Karpas-422 (cell line): ENCODE measurements at regions not wholly inside any gene's neighbourhood (a gene's known extent, or its start where the extent isn't known, plus 50 kb on each side); places are given as distances from the start of the nearest gene placed in this dataset.

Source experiments
- DNase-seq: peaks from one replicate; pipeline ENCODE4 v3.0.0-alpha.2; 2015
- H2AFZ ChIP-seq: fragments of 200-600 bp; sonication (generic); 2 replicates; pipeline ENCODE4 v1.6.1; 2014; ENCODE audit warnings: antibody characterized with exemption, low read length, mixed read lengths
- H3K27ac ChIP-seq: fragments of 200-600 bp; sonication (generic); 2 replicates; pipeline ENCODE4 v1.5.1; 2014; ENCODE audit warnings: mild to moderate bottlenecking, low read length, moderate library complexity
- H3K27me3 ChIP-seq: fragments of 200-600 bp; sonication (generic); 2 replicates; pipeline ENCODE4 v1.6.1; 2014; ENCODE audit warnings: low read length, mixed read lengths
- H3K36me3 ChIP-seq: fragments of 200-600 bp; sonication (generic); 2 replicates; pipeline ENCODE4 v1.6.1; 2014; ENCODE audit warnings: low read length, mixed read lengths; ENCODE audit not compliant: insufficient read depth
- H3K4me1 ChIP-seq: fragments of 200-600 bp; sonication (generic); 2 replicates; pipeline ENCODE4 v1.6.1; 2014; ENCODE audit warnings: mild to moderate bottlenecking, low read length, mixed read lengths
- H3K4me2 ChIP-seq: fragments of 200-600 bp; sonication (generic); 2 replicates; pipeline ENCODE4 v1.6.1; 2014; ENCODE audit warnings: low read length, low read depth, mild to moderate bottlenecking; ENCODE audit not compliant: poor library complexity, severe bottlenecking
- H3K4me3 ChIP-seq: fragments of 200-600 bp; sonication (generic); 2 replicates; pipeline ENCODE4 v1.5.1; 2014; ENCODE audit warnings: mild to moderate bottlenecking, antibody characterized with exemption, low read length, mixed read lengths
- H3K79me2 ChIP-seq: fragments of 200-600 bp; sonication (generic); 2 replicates; pipeline ENCODE4 v1.6.1; 2014; ENCODE audit warnings: mild to moderate bottlenecking, low read length, mixed read lengths
- H3K9ac ChIP-seq: fragments of 200-600 bp; sonication (generic); 2 replicates; pipeline ENCODE4 v1.6.0; 2014; ENCODE audit warnings: low read length
- H3K9me2 ChIP-seq: fragments of 200-600 bp; sonication (generic), shearing (Covaris generic); replicated peaks from 2 replicates; pipeline ENCODE4 v1.6.0; 2014; ENCODE audit warnings: mild to moderate bottlenecking, low read length, moderate library complexity; ENCODE audit not compliant: insufficient read depth
- H3K9me3 ChIP-seq: fragments of 300-700, 200-600 bp; sonication (generic); 2 replicates; pipeline ENCODE4 v1.6.1; 2014; ENCODE audit warnings: low read length, mixed read lengths
- H4K20me1 ChIP-seq: fragments of 200-600 bp; sonication (generic); 2 replicates; pipeline ENCODE4 v1.6.1; 2014; ENCODE audit warnings: mild to moderate bottlenecking, antibody characterized with exemption, low read length, low read depth; ENCODE audit not compliant: insufficient read depth

- no peaks in the 10 kb centered on the region for H3K4me1 ChIP-seq
- H2AFZ ChIP-seq: no peak overlapping the region
- DNase-seq: no peak
- H3K9me3 ChIP-seq: no peaks in the 10 kb centered on the region
- H3K36me3 ChIP-seq: no peaks in the 10 kb centered on the region
- no peak overlapping the region for H3K4me3 ChIP-seq
- H4K20me1 ChIP-seq: no peaks in the 10 kb centered on the region
- no peaks in the 10 kb centered on the region for H3K79me2 ChIP-seq
- no peak overlapping the region for H3K9ac ChIP-seq
- no peak overlapping the region for H3K4me2 ChIP-seq
- no peaks in the 10 kb centered on the region for H3K9me2 ChIP-seq
- no peaks in the 10 kb centered on the region for H3K27me3 ChIP-seq
- H3K27ac ChIP-seq: no peak overlapping the region
Observed at GRCh38 chr3:59246719-59247401, 197.0 kb upstream of the CFAP20DC start.

DNA sequence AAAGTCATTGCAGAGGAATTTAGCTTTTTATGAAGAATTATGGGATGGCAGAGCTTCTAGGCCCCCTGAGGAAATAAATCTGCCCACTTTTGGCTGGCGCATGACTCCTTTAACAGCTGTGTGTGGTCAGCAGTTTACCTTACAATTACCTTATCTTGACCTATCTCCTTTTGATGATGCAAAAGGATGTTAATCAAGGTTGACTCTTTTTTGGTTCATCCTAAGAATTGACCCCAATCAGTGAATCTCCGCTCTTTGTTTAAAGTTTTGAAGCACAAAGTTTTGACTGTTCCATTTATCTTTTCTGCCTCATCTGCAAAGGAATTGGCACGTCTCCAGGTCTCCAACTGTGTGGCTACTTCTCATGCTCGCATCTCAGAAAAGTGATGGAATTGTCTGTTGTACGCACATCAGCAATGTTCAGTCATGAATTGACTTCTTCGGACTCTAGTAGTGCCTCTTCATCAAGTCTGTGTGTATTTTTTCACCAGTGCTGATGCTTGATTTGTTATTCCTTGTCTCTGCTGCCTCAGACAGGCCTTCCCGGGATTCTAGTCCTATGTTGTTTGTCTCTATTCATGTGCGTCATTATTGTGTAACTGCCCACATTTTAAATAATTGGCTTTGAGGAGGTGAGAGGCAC lies 196.2 kb upstream of the CFAP20DC start:
- Histone ChIP-seq H3K36me3 (no peaks in the 10 kb centered on the region), H3K9me2 (no peaks in the 10 kb centered on the region), H3K27me3 (no peaks in the 10 kb centered on the region), H3K4me2 (no peak overlapping the region), H3K4me3 (no peak overlapping the region), H3K9me3 (no peaks in the 10 kb centered on the region), H3K79me2 (no peaks in the 10 kb centered on the region), H3K9ac (no peak overlapping the region), H4K20me1 (no peaks in the 10 kb centered on the region), H2AFZ (no peak overlapping the region), H3K4me1 (no peaks in the 10 kb centered on the region), H3K27ac (no peak overlapping the region)
- DNase-seq: no peak

GRCh38 chr3:59245300-59245858 lies 195.6 kb upstream of the CFAP20DC start:
- Histone ChIP-seq H3K36me3 (no peaks in the 10 kb centered on the region), H3K27me3 (no peaks in the 10 kb centered on the region), H3K27ac (no peak overlapping the region), H3K9me3 (no peaks in the 10 kb centered on the region), H3K4me2 (no peak overlapping the region), H3K9ac (no peak overlapping the region), H4K20me1 (no peaks in the 10 kb centered on the region), H3K79me2 (no peaks in the 10 kb centered on the region), H3K4me1 (no peaks in the 10 kb centered on the region), H2AFZ (no peak overlapping the region), H3K4me3 (no peak overlapping the region), H3K9me2 (no peaks in the 10 kb centered on the region)
- no peak for DNase-seq

GRCh38 chr3:59244343-59244742 lies 194.5 kb upstream of the CFAP20DC start:
- Histone ChIP-seq H4K20me1 (no peaks in the 10 kb centered on the region), H3K79me2 (no peaks in the 10 kb centered on the region), H3K9me3 (no peaks in the 10 kb centered on the region)

GRCh38 chr3:59243476-59243875 lies 193.7 kb upstream of the CFAP20DC start:
- Histone ChIP-seq H3K9me3 (no peaks in the 10 kb centered on the region), H3K79me2 (no peaks in the 10 kb centered on the region), H2AFZ (no peak overlapping the region), H3K4me1 (no peaks in the 10 kb centered on the region), H3K4me3 (no peak overlapping the region), H3K27me3 (no peaks in the 10 kb centered on the region), H3K9me2 (no peaks in the 10 kb centered on the region), H3K4me2 (no peak overlapping the region), H3K36me3 (no peaks in the 10 kb centered on the region), H4K20me1 (no peaks in the 10 kb centered on the region), H3K9ac (no peak overlapping the region), H3K27ac (no peak overlapping the region)
- no peak for DNase-seq

More at GRCh38 chr3:59244343-59244742, 194.5 kb upstream of the CFAP20DC start:
- no peaks in the 10 kb centered on the region for H3K27me3 ChIP-seq
- H3K4me2 ChIP-seq: no peak overlapping the region
- H3K9ac ChIP-seq: no peak overlapping the region
- H3K4me1 ChIP-seq: no peaks in the 10 kb centered on the region
- no peak overlapping the region for H2AFZ ChIP-seq
- no peak overlapping the region for H3K27ac ChIP-seq
- H3K9me2 ChIP-seq: no peaks in the 10 kb centered on the region
- H3K36me3 ChIP-seq: no peaks in the 10 kb centered on the region
- no peak overlapping the region for H3K4me3 ChIP-seq
- no peak for DNase-seq

DNA sequence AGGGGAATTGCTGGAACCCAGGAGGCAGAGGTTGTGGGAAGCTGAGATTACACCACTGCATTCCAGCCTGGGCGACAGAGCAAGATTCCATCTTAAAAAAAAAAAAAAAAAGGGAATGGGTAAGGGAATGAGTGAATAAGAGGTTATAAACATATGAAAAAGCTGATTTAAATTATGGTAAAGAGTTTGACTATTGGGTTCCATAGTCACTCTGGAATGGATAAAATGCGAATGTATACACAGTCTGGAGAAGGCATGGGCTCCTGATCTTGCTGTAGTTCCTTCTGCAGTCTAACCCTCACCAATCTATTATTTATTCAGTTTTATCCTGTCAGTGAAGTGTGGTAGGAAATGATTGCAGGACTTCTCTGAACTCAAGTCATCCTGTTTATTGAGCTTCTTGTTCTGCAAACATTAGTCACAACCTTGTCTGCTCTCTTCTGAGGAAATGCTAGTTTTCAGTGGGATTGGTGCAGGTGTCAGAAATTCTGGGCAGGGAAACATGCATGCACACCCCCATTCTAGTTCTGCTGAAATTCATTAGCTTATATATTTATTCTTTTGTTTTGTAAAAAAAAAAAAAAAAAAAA lies 190.9 kb upstream of the CFAP20DC start:
- no peak overlapping the region for H3K27ac ChIP-seq
- H3K4me2 ChIP-seq: no peak overlapping the region
- no peaks in the 10 kb centered on the region for H3K4me1 ChIP-seq
- H3K9me2 ChIP-seq: no peaks in the 10 kb centered on the region
- H4K20me1 ChIP-seq: no peaks in the 10 kb centered on the region
- H3K9me3 ChIP-seq: no peaks in the 10 kb centered on the region
- no peak overlapping the region for H2AFZ ChIP-seq
- DNase-seq: no peak
- no peak overlapping the region for H3K9ac ChIP-seq
- no peaks in the 10 kb centered on the region for H3K36me3 ChIP-seq
- H3K4me3 ChIP-seq: no peak overlapping the region
- no peaks in the 10 kb centered on the region for H3K27me3 ChIP-seq
- no peaks in the 10 kb centered on the region for H3K79me2 ChIP-seq

DNA sequence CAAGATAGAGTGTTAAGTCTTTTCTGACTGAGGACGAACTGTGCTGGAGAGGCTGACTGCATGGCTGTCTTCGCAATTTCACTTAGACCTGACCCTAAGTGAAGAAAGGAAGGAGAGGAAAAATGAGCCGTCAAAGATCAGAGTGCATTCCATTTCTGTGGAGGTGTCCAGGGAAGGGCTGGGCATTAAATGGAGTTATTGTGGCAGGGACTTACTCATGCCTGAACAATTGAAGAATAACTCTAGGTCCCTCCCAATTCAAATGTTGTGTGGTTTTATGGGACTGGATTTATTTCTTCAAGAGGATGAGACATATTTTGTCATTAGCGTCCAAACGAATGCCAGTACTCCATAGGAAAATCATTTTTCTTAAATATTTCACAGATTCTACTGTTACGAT lies 187.3 kb upstream of the CFAP20DC start:
- no peaks in the 10 kb centered on the region for H3K27me3 ChIP-seq
- H3K79me2 ChIP-seq: no peaks in the 10 kb centered on the region
- H3K4me1 ChIP-seq: no peaks in the 10 kb centered on the region
- no peak overlapping the region for H3K4me2 ChIP-seq
- no peaks in the 10 kb centered on the region for H3K9me2 ChIP-seq
- H3K27ac ChIP-seq: no peak overlapping the region
- no peak for DNase-seq
- H3K9ac ChIP-seq: no peak overlapping the region
- no peak overlapping the region for H3K4me3 ChIP-seq
- H4K20me1 ChIP-seq: no peaks in the 10 kb centered on the region
- no peaks in the 10 kb centered on the region for H3K36me3 ChIP-seq
- no peak overlapping the region for H2AFZ ChIP-seq
- H3K9me3 ChIP-seq: no peaks in the 10 kb centered on the region

GRCh38 chr3:59235634-59236012 lies 185.8 kb upstream of the CFAP20DC start:
- Histone ChIP-seq H3K27ac (no peak overlapping the region), H3K9me3 (no peaks in the 10 kb centered on the region), H3K27me3 (no peaks in the 10 kb centered on the region), H3K4me3 (no peak overlapping the region), H4K20me1 (no peaks in the 10 kb centered on the region), H3K9me2 (no peaks in the 10 kb centered on the region), H3K4me2 (no peak overlapping the region), H3K9ac (no peak overlapping the region), H3K79me2 (no peaks in the 10 kb centered on the region), H3K4me1 (no peaks in the 10 kb centered on the region), H3K36me3 (no peaks in the 10 kb centered on the region), H2AFZ (no peak overlapping the region)
- no peak for DNase-seq
